Mucosa of gallbladder (tissue), 1 donor: ENCODE measurements at regions not wholly inside any gene's neighbourhood (a gene's known extent, or its start where the extent isn't known, plus 50 kb on each side); places are given as distances from the start of the nearest gene placed in this dataset.

Experiments used
- DNase-seq: peaks from one replicate; pipeline ENCODE4 v3.0.0-alpha.2; 2020; ENCODE audit warnings: low spot score
- donor health status: DM: no; HTN: no; CAD: no.

DNA sequence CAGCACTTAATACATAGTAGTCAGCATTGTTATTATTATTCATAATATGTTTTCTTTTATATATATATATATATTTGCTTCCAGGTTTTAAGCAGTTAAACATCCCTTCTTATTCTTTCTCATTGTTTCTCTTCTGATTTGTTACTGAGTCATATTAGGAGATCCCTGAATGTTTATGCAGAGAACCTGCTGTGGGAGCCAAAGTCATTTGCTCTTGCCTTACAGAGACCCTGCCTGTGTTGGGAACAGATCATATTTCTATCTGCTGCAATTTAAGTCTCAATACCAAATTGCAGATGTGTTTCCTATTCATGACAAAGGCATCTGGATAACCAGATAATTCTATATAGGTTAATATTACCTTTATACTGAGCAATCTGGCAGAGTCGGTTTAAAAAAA, 323.0 kb upstream of the UMPS start:
- no peak for DNase-seq

GRCh38 chr3:124409650-124410275, 320.5 kb upstream of the UMPS start:
- DNase-seq = no peak

DNA sequence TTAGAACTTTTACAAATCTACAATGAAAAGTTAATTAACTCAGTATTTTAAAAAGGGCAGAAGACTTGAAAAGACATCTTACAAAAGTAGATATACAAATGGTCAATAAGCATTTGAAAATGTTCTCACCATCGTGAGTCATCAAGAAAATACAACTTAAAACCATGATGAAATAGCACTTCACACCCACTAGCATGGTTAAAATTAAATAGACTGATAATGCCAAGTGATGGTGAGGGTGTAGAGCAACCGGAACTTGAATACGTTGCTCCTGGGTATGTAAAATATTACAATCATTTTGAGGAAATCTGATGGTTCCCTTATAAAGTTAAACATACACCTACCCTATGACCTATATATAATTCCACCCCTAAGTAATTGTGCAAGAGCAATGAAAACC, 319.8 kb upstream of the UMPS start:
- no peak for DNase-seq

DNA sequence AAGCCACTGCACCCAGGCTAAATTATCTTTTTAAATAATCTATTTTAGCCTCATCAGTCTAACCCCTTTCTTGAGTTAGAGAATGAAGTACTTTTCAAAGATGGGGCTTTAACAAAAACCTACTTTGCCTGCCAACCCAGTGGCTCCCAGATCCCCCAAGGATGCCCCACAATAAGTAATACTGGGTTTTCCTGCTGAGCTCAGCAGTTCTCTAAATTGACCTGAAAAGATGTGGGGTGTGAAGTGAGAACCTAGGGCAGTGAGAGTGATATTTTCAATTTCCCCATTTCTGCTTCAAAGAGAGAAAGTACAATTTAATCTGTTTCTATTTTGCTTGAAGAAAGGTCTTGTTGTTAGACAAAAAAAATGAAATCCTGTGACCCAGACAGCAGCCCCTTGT, 318.5 kb upstream of the UMPS start:
- DNase-seq = no peak

DNA sequence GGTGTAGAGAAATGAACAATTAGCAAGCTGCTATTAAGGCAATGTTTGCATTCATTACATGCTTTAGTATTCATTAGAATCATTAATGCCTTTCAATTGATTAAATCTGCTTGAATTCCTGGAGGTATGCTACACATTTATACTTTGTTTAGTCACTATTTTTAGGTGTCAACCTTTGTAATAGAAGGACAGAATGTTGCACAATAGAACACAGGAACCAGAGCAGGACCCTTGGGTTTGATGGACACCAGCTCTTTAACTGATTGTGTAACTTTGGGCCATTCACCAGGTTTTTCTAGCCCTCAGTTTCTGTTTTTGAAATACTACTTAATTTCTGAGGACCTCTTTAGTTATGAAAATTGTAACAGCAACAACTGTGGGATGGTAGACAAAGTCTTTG, 317.6 kb upstream of the UMPS start:
- no peak for DNase-seq

DNA sequence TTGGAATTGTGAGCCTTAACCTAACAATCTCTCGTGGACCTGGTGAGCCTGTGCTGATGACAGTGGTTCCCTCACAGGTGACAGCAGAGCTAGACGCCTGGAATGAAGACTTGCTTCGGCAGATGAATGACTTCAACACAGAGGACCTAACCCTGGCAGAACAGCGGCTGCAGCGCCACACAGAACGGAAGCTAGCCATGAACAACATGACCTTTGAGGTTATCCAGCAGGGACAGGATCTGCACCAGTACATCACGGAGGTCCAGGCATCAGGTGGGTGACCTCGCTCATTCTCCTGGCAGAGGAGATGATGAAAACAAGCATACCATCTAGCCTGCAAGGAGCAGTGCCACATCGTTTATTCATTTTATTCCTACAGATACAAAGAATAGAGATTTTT, 316.9 kb upstream of the UMPS start:
- DNase-seq = no peak

GRCh38 chr3:124413989-124414598, 316.2 kb upstream of the UMPS start:
- peak; percentile 73 for DNase-seq

- no peak for DNase-seq
Observed at GRCh38 chr3:124415446-124415960, 314.7 kb upstream of the UMPS start.

DNA sequence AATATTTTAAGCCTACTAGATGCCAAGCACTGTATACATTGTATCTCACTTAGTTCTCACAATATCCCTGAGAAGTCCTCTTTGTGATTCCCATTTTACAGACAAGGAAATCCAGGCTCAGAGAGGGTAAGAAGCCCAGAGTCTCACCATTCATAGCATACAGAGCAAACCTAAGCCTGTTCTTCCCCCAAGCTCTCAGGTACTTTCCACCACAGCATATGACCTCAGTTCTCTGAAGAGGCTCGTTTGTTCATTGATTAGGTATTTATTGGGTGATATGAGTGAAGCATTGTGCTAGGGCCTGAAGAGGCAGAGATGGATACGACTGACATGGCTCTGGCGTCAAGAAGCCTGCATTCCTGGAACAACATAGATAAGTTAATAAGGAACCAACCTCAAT, 310.9 kb upstream of the UMPS start:
- no peak for DNase-seq

DNA sequence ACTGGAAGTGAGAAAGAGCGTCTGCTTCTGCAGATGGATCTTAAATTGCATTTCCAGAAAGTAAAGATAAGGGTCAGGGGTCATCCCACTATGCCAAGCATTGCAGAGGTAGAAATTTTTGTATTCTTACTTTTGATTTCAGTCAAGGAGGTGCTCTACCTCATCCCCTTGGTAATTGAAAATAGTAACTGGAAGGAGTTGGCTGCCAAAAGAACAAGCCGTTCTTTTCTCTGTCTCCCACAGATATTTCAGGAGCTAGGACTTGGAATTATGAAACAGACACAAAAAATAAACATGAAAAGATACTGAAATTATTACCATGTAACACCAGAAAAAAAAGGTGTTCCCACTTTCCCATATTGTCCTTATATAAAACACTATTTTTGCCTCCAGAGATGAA, 309.9 kb upstream of the UMPS start:
- no peak for DNase-seq

GRCh38 chr3:124422805-124423204, 307.4 kb upstream of the UMPS start:
- no peak for DNase-seq

DNA sequence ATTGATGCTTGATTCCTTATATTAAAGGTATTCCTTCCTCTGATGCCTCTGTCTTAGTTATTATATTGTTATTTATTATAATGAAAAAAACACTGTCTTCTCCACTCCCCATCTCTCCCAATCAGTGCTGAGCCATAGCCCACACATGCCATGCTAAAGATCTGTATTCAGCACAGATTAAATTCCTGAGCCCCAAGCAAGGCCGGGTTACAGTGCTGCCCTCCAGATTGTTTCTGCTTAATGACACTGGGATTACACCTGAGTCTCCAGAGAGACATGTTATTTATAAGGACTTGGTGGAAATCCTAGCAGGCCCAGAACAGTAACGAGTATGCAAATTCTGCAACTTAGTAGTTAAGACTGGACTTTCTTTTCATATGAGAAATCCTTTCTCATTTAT, 305.9 kb upstream of the UMPS start:
- no peak for DNase-seq

GRCh38 chr3:124425972-124426371, 304.3 kb upstream of the UMPS start:
- no peak for DNase-seq

GRCh38 chr3:124428372-124429128, 301.7 kb upstream of the UMPS start:
- no peak for DNase-seq

DNA sequence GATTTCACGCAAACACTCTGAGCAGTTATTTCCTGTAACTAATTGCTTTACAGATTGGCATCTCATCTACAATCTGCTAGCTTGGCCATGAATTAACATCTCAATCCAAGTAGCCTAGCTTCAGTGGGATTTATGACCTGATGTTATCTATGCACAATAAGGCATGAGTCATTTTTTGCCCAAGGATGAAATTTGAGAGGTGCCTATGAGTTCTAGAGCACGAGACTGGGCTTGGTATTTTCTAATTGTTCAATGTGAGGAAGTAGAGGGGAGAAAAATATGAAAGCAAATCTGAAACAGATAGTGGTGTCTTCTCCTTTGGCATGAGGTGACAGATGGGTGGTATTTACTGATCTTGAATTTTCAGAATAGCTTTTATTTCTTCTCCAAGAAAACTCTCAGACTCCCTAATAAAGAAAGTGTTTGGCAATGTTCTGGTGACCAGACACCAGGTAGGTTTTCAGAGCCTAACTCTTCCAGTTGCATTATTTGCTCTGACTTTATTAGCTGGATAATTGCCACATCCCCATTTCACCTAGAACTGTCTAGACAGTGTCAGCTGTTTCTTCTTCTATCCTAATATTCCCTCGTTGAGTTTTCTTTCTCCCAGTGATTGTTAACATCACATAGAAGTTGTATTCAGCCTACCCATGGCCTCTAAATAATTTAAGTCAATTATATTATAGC, 301.0 kb upstream of the UMPS start:
- DNase-seq = no peak

- no peak for DNase-seq
Observed at GRCh38 chr3:124431331-124431994, 298.8 kb upstream of the UMPS start.

DNA sequence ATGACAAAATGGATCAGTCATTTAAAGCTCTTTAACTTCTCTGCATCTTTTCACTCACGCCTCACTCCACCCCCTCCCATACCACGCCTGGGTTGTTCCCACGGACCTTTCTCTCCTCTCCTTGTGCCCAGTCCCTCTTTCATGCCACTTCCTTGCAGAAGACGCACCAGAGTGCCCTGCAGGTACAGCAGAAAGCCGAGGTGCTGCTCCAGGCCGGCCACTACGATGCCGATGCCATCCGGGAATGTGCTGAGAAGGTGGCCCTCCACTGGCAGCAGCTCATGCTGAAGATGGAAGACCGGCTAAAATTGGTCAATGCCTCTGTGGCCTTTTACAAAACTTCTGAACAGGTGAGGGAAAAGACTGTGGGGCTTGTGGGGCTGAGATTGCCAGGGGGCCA, 296.1 kb upstream of the UMPS start:
- DNase-seq = no peak

DNA sequence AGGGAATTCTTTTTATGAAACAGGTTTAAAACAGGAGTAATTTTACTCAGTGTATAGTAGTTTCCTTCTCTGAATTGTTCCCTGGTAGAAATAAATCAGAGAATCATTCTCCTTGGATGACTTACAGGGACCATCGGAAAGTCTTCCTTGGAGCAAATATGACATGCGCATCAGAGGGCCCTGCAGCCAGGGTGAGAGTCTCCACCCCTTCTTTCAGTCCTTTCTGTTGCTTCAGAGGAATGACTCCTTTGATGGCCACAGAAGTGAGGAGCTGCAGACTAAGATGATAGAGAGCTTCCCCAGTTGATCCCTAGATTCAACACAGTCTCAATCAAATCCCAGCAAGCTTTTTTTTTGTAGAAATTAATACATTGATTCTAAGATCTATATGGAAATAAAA, 294.8 kb upstream of the UMPS start:
- DNase-seq = no peak

- no peak for DNase-seq
Observed at GRCh38 chr3:124438813-124439212, 291.4 kb upstream of the UMPS start.

DNA sequence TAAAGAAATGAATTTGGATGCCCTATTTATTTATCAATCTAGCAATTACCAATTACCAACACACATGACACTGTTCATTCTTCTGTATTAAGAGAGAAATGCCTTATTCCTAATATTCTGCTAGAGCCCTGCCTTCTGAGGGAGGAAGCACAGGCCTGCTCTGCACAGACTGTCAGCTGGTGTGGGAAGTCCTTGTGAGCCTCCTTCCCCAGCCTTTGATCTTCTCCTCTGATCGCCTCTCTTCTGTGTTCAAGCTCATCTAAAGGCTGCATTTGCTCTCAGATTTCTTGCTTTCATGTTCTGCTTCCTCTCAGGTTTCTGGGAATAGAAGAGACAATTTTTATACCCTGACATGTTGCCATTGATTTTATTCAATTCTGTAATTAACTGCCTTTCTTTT, 290.6 kb upstream of the UMPS start:
- no peak for DNase-seq

DNA sequence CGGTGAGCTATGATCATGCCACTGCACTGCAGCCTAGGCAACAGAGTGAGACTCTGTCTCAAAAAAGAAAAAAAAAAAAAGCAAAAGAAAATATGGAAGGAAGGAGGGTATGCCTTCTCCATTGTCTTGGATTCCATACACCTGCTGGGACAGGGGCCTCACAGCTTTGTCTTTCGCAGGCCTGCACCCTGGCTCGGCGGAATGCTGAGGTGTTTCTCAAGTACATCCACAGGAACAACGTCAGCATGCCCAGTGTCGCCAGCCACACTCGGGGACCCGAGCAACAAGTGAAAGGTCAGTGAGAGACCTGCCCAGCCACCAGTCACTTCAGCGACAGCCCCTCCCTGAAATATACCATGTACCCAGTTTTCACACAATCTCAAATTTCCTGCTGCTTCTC, 288.5 kb upstream of the UMPS start:
- DNase-seq = no peak

DNA sequence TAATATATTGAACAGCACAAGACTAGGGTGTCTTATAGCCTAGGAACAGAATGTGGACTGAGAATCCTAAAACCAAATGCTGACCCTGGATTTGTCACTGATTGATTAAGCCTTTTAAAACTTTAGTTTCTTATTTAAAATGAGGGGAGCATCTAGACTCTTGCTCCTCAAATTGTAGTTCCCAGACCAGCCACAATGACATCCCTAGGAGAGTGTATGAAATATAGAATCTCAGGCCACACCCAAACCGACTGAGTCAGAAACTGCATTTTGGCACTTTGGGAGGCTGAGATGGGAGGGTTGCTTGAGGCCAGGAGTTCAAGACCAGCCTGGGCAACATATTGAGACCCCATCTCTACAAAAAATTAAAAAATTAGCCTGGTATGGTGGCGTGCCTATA, 287.8 kb upstream of the UMPS start:
- DNase-seq = no peak
